Lower lobe of right lung (tissue), 2 donors: ENCODE measurements at regions not wholly inside any gene's neighbourhood (a gene's known extent, or its start where the extent isn't known, plus 50 kb on each side); places are given as distances from the start of the nearest gene placed in this dataset.

Experiments
- ATAC-seq, 2 donors: fragments of 200-7000 bp; cut with Tn5 transposase; one replicate each; pipeline ENCODE4 v1.9.1; 2020 to 2022; ENCODE audit warnings: mild to moderate bottlenecking in 2 of 2, moderate library complexity in 2 of 2
- DNase-seq: peaks from one replicate; pipeline ENCODE4 v3.0.0-alpha.2; 2020
- H3K27ac ChIP-seq: fragments of 200-600 bp; one replicate; pipeline ENCODE4 v1.8.0; 2022
- H3K27me3 ChIP-seq: fragments of 200-600 bp; one replicate; pipeline ENCODE4 v1.8.0; 2022; ENCODE audit warnings: low read depth
- H3K36me3 ChIP-seq: fragments of 200-600 bp; one replicate; pipeline ENCODE4 v1.8.0; 2022; ENCODE audit warnings: mild to moderate bottlenecking
- H3K4me1 ChIP-seq: fragments of 200-600 bp; one replicate; pipeline ENCODE4 v1.8.0; 2022
- H3K4me3 ChIP-seq: fragments of 200-600 bp; one replicate; pipeline ENCODE4 v1.8.0; 2022; ENCODE audit warnings: mild to moderate bottlenecking
- H3K9me3 ChIP-seq: fragments of 200-600 bp; one replicate; pipeline ENCODE4 v1.8.0; 2022
- intact Hi-C: fragments of 100-400 bp; cut with DNase I; formaldehyde crosslinking; loops from one replicate; pipeline ENCODE4 v1.11.0; 2022
- TF ChIP-seq, protein P1 (sequence below): fragments of 200-600 bp; IDR thresholded peaks from one replicate; pipeline ENCODE4 v1.8.0; 2022; ENCODE audit warnings: antibody characterized with exemption, mild to moderate bottlenecking
- donor health status: DM: no; HTN: yes; CAD: no; lungs with severe emphysema.

DNA sequence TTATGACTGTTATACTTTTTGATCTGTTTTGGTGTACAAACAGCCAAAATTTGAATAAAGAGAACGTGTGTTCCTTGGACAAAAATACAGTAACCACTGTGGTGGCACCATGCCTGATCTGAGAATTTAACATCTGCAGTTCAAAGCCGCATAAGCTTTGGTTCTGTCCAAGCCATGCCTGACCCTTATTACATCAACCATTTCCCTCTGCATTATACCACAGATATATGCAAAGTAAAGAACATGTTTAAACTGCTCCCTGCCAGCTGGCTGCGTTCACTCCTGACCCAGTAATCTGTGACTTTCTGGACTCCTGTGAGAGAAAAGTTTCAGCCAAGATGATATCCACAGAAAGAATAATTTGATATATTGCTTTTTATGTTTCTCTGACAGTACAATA lies 890.5 kb upstream of the ANO3 start:
- TF ChIP-seq, protein P1, sequence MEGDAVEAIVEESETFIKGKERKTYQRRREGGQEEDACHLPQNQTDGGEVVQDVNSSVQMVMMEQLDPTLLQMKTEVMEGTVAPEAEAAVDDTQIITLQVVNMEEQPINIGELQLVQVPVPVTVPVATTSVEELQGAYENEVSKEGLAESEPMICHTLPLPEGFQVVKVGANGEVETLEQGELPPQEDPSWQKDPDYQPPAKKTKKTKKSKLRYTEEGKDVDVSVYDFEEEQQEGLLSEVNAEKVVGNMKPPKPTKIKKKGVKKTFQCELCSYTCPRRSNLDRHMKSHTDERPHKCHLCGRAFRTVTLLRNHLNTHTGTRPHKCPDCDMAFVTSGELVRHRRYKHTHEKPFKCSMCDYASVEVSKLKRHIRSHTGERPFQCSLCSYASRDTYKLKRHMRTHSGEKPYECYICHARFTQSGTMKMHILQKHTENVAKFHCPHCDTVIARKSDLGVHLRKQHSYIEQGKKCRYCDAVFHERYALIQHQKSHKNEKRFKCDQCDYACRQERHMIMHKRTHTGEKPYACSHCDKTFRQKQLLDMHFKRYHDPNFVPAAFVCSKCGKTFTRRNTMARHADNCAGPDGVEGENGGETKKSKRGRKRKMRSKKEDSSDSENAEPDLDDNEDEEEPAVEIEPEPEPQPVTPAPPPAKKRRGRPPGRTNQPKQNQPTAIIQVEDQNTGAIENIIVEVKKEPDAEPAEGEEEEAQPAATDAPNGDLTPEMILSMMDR: no peak
- Histone ChIP-seq H3K27ac (no peak overlapping the region), H3K9me3 (no peaks in the 10 kb centered on the region), H3K36me3 (no peaks in the 10 kb centered on the region), H3K27me3 (no peaks in the 10 kb centered on the region), H3K4me1 (no peaks in the 10 kb centered on the region), H3K4me3 (no peak overlapping the region)
- ATAC-seq (no peak), DNase-seq (no peak)
- intact Hi-C loops: no loop called here

DNA sequence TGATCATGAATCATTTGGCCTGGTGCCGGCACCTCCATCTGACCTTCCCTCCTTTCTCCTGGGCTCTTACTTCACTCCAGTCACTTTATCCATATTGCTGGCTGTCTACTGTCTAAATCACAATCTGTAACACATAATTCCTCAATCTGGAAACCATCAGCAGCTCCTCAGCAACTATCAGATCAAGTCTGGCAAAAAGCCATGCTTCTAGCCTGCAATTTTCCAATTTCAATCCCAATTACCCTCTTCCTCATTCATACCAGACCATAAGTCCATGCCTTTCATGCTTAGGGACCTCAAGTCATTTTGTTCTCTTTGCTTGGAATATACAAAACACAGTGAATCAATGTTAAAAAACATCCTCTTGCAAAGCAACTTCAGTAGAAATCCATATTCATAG lies 882.8 kb upstream of the ANO3 start:
- Histone ChIP-seq H3K9me3 (no peaks in the 10 kb centered on the region), H3K27ac (no peak overlapping the region), H3K4me3 (no peak overlapping the region), H3K4me1 (no peaks in the 10 kb centered on the region), H3K36me3 (no peaks in the 10 kb centered on the region), H3K27me3 (no peaks in the 10 kb centered on the region)
- TF ChIP-seq, protein P1: no peak
- intact Hi-C loops: no loop called here
- ATAC-seq (no peak), DNase-seq (no peak)

GRCh38 chr11:25453471-25453870 lies 878.5 kb upstream of the ANO3 start:
- H3K4me1 ChIP-seq: no peaks in the 10 kb centered on the region
- H3K9me3 ChIP-seq: no peaks in the 10 kb centered on the region
- no peaks in the 10 kb centered on the region for H3K36me3 ChIP-seq
- H3K27me3 ChIP-seq: no peaks in the 10 kb centered on the region
- intact Hi-C loops: no loop called here
- DNase-seq: no peak
- TF ChIP-seq, protein P1: no peak
- no peak for ATAC-seq
- no peak overlapping the region for H3K27ac ChIP-seq
- H3K4me3 ChIP-seq: no peak overlapping the region

GRCh38 chr11:25456211-25456610 lies 875.7 kb upstream of the ANO3 start:
- no peaks in the 10 kb centered on the region for H3K4me1 ChIP-seq
- intact Hi-C loops: no loop called here
- no peaks in the 10 kb centered on the region for H3K36me3 ChIP-seq
- no peaks in the 10 kb centered on the region for H3K27me3 ChIP-seq
- TF ChIP-seq, protein P1: no peak
- no peak overlapping the region for H3K27ac ChIP-seq
- H3K9me3 ChIP-seq: no peaks in the 10 kb centered on the region
- no peak for DNase-seq
- no peak for ATAC-seq
- no peak overlapping the region for H3K4me3 ChIP-seq

- no peaks in the 10 kb centered on the region for H3K36me3 ChIP-seq
- ATAC-seq (no peak), DNase-seq (no peak)
- TF ChIP-seq, protein P1: no peak
- H3K27me3 ChIP-seq: no peaks in the 10 kb centered on the region
- H3K9me3 ChIP-seq: no peaks in the 10 kb centered on the region
- H3K4me1 ChIP-seq: no peaks in the 10 kb centered on the region
- intact Hi-C loops: no loop called here
- H3K4me3 ChIP-seq: no peak overlapping the region
- no peak overlapping the region for H3K27ac ChIP-seq
Observed at GRCh38 chr11:25483915-25484635, 847.9 kb upstream of the ANO3 start.
